GM13977 (cell line): ENCODE measurements at regions not wholly inside any gene's neighbourhood (a gene's known extent, or its start where the extent isn't known, plus 50 kb on each side); places are given as distances from the start of the nearest gene placed in this dataset.

Experiments used
- DNase-seq: peaks from one replicate; pipeline ENCODE4 v3.0.0; 2012; ENCODE audit warnings: low spot score
- in situ Hi-C: fragments of 300-500 bp; cut with MboI; formaldehyde crosslinking; loops from one replicate; pipeline ENCODE4 v1.12.0; 2022; ENCODE audit warnings: low sequenced_read_pairs, low pct_unique_long_range_greater_than_20kb, mixed read lengths, inconsistent platforms; ENCODE audit not compliant: unreplicated experiment
- TF ChIP-seq, protein P1 (sequence below): IDR thresholded peaks from 2 replicates; pipeline ENCODE4 v1.5.1; 2012; ENCODE audit warnings: mild to moderate bottlenecking, control low read depth; ENCODE audit not compliant: insufficient read depth; ENCODE audit errors: extremely low read depth, missing control alignments

DNA sequence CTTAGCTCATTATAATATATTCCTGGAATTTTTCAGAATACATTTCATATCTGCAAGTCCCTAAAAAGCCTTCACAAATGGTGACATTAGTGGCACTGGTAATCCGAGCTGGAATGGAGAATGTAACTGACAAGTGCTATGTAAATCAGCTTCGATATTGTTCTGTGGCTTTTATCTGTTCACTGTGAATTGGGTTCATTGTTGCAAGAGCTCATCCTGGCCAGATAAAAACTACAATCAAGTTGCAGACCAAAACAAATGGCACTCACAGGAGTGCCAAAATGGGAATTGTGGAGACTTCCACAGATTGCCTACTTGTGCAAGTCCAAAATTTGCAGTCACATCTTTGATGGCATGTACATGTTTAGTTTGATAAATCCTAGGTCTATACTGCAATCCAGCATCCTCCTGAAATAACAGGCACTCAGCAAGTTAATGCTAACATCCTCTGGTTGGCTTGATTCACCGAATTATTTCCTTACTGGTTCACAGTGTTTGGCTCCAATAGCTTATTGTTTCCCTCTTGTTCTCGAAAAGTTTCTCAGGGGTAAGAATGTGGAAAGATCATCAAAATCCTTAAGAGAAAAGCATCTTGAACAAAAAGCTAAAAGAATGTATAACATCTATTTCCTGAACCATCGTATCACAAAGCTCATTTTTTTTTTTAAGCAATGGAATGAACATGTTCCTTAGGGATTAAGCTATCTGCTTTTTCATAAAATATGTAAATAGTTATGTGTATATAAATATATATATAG lies 904.9 kb downstream of the CENPC start:
- in situ Hi-C loops = no loop called here
- no peak for DNase-seq
- TF ChIP-seq, protein P1, sequence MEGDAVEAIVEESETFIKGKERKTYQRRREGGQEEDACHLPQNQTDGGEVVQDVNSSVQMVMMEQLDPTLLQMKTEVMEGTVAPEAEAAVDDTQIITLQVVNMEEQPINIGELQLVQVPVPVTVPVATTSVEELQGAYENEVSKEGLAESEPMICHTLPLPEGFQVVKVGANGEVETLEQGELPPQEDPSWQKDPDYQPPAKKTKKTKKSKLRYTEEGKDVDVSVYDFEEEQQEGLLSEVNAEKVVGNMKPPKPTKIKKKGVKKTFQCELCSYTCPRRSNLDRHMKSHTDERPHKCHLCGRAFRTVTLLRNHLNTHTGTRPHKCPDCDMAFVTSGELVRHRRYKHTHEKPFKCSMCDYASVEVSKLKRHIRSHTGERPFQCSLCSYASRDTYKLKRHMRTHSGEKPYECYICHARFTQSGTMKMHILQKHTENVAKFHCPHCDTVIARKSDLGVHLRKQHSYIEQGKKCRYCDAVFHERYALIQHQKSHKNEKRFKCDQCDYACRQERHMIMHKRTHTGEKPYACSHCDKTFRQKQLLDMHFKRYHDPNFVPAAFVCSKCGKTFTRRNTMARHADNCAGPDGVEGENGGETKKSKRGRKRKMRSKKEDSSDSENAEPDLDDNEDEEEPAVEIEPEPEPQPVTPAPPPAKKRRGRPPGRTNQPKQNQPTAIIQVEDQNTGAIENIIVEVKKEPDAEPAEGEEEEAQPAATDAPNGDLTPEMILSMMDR = no peak

- TF ChIP-seq, protein P1 = no peak
- in situ Hi-C loops = no loop called here
- DNase-seq = no peak
These were observed 905.9 kb downstream of the CENPC start for GRCh38 chr4:66639361-66639760.

DNA sequence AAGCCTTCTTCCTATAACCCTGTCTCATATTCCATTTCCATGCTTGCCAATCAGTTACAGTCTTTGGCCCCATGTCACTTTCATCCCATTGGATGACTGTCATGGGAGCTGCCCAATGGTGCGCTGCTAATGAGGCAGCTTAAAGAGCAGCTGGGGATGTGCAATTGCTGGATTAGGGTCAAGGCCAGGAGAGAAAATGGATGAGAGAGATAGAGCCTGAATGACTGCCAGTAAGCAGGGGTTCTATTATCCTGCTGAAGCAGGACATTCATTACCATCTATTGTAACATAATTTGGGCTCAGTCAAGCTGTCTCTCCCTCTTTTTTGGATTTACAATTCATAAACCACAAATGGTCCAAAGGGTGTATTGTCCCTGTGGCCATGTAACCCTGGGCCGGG lies 909.0 kb downstream of the CENPC start:
- DNase-seq = no peak
- in situ Hi-C loops = no loop called here
- TF ChIP-seq, protein P1 = no peak

GRCh38 chr4:66633477-66633876 lies 911.8 kb downstream of the CENPC start:
- no peak for DNase-seq
- in situ Hi-C loops = no loop called here

GRCh38 chr4:66629927-66630326 lies 915.4 kb downstream of the CENPC start:
- TF ChIP-seq, protein P1 = no peak
- DNase-seq = no peak
- in situ Hi-C loops = no loop called here

More at GRCh38 chr4:66633477-66633876, 911.8 kb downstream of the CENPC start:
- TF ChIP-seq, protein P1 = no peak

DNA sequence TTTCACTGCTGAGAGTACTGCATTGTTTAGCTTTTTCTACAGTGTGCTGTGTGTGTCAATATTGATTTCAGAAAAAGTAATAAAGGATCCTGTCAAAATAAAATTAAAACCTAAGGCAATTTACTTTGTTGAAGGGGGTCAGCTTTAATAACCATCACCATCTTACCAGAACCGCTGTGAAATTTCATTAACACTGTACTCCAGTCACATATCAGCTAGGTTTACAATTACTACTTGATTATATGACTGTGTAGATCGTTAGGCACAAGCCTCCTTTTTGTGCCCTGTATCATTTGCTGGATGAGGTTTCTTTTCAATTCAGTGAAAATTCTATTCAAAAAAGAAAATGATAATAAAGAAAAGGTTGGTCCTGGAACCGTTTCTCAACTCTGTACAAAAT lies 917.2 kb downstream of the CENPC start:
- no peak for DNase-seq
- TF ChIP-seq, protein P1 = no peak
- in situ Hi-C loops = no loop called here
